HG03097 (cell line): ENCODE measurements at regions not wholly inside any gene's neighbourhood (a gene's known extent, or its start where the extent isn't known, plus 50 kb on each side); places are given as distances from the start of the nearest gene placed in this dataset.

Experiments
- ATAC-seq: cut with Tn5 transposase; IDR thresholded peaks from one replicate; pipeline ENCODE4 v1.9.1; 2021; ENCODE audit not compliant: unreplicated experiment, low FRiP score

- ATAC-seq, result no peak
Measured at GRCh38 chr2:158011055-158011771, 90.5 kb upstream of the UPP2 start.

- no peak for ATAC-seq
Measured at GRCh38 chr2:158009399-158009798, 92.3 kb upstream of the UPP2 start.

- no peak for ATAC-seq
Measured at GRCh38 chr2:158006961-158007719, 94.5 kb upstream of the UPP2 start.

- no peak for ATAC-seq
Measured at GRCh38 chr2:158004126-158004764, 97.4 kb upstream of the UPP2 start.

- ATAC-seq, result no peak
Measured at GRCh38 chr2:158002079-158002478, 99.6 kb upstream of the UPP2 start.

- no peak for ATAC-seq
Measured at GRCh38 chr2:157996799-157997198, 104.9 kb upstream of the UPP2 start.

- no peak for ATAC-seq
Measured at GRCh38 chr2:157995117-157995516, 106.6 kb upstream of the UPP2 start.

- ATAC-seq, result no peak
Measured at GRCh38 chr2:157991932-157992331, 109.7 kb upstream of the UPP2 start.

GRCh38 chr2:157990173-157990572, 111.5 kb upstream of the UPP2 start:
- ATAC-seq, result no peak

- ATAC-seq, result no peak
Measured at GRCh38 chr2:157989227-157989626, 112.4 kb upstream of the UPP2 start.

- ATAC-seq, result no peak
Measured at GRCh38 chr2:157986761-157987160, 110.6 kb upstream of the ACVR1 start.

GRCh38 chr2:157984866-157985265, 108.7 kb upstream of the ACVR1 start:
- ATAC-seq, result no peak

- ATAC-seq, result no peak
Measured at GRCh38 chr2:157980020-157980419, 103.9 kb upstream of the ACVR1 start.

GRCh38 chr2:157971702-157972101, 95.6 kb upstream of the ACVR1 start:
- ATAC-seq, result no peak

GRCh38 chr2:157967856-157968255, 91.7 kb upstream of the ACVR1 start:
- no peak for ATAC-seq

GRCh38 chr2:157959249-157959648, 83.1 kb upstream of the ACVR1 start:
- ATAC-seq, result no peak

GRCh38 chr2:157957596-157957995, 81.5 kb upstream of the ACVR1 start:
- no peak for ATAC-seq

- no peak for ATAC-seq
Measured at GRCh38 chr2:157952558-157952957, 76.4 kb upstream of the ACVR1 start.

GRCh38 chr2:157948856-157949255, 72.7 kb upstream of the ACVR1 start:
- ATAC-seq, result no peak

- ATAC-seq, result no peak
Measured at GRCh38 chr2:157946919-157947557, 70.9 kb upstream of the ACVR1 start.

GRCh38 chr2:157940024-157940423, 63.9 kb upstream of the ACVR1 start:
- ATAC-seq, result no peak
